ENCODE measurements at regions not wholly inside any gene's neighbourhood (a gene's known extent, or its start where the extent isn't known, plus 50 kb on each side); places are given as distances from the start of the nearest gene placed in this dataset.

- Histone ChIP-seq H3K9me3 (no peaks in the 10 kb centered on the region), H3K27me3 (no peaks in the 10 kb centered on the region), H3K27ac (no peak overlapping the region), H3K4me1 (ENCODE audit: insufficient read depth) (no peaks in the 10 kb centered on the region), H3K4me3 (no peak overlapping the region), H3K36me3 (no peaks in the 10 kb centered on the region)
- TF ChIP-seq EP300 (IDR thresholded peaks at IDR 0.05) (no peak), POLR2A (IDR thresholded peaks at IDR 0.05) (no peak), CTCF (IDR thresholded peaks at IDR 0.05) (no peak)
- WGBS, 3 donors, result 58 to 67% (median 63%) methylated on average over 2 of the region's 2 CpGs
- no peak for DNase-seq
- intact Hi-C loops (cut with DNase I), result no loop called here
Measured at GRCh38 chr15:81547521-81548132, 173.6 kb upstream of the TMC3 start.

- Histone ChIP-seq H3K4me3 (no peak overlapping the region), H3K27ac (no peak overlapping the region), H3K27me3 (no peaks in the 10 kb centered on the region), H3K9me3 (no peaks in the 10 kb centered on the region), H3K36me3 (no peaks in the 10 kb centered on the region), H3K4me1 (ENCODE audit: insufficient read depth) (no peaks in the 10 kb centered on the region)
- DNase-seq, result no peak
- 21 to 28% (median 25%) methylated on average over 2 of the region's 2 CpGs for WGBS, 3 donors
- no peak for TF ChIP-seq POLR2A (IDR thresholded peaks at IDR 0.05)
- no peak for TF ChIP-seq CTCF (IDR thresholded peaks at IDR 0.05)
- no peak for TF ChIP-seq EP300 (IDR thresholded peaks at IDR 0.05)
- intact Hi-C loops (cut with DNase I), result no loop called here
Measured at GRCh38 chr15:81544385-81544784, 170.4 kb upstream of the TMC3 start.

GRCh38 chr15:81540909-81541308 is 166.9 kb upstream of the TMC3 start:
- intact Hi-C loops (cut with DNase I), result no loop called here
- no peaks in the 10 kb centered on the region for H3K36me3 ChIP-seq
- H3K27me3 ChIP-seq, result no peaks in the 10 kb centered on the region
- no peak for TF ChIP-seq CTCF (IDR thresholded peaks at IDR 0.05)
- no peak for TF ChIP-seq POLR2A (IDR thresholded peaks at IDR 0.05)
- TF ChIP-seq EP300 (IDR thresholded peaks at IDR 0.05), result no peak
- no peak overlapping the region for H3K27ac ChIP-seq
- no peak for DNase-seq
- no peaks in the 10 kb centered on the region for H3K9me3 ChIP-seq
- H3K4me3 ChIP-seq, result no peak overlapping the region
- no peaks in the 10 kb centered on the region for H3K4me1 ChIP-seq (ENCODE audit: insufficient read depth)

- Histone ChIP-seq H3K27ac (no peak overlapping the region), H3K27me3 (no peaks in the 10 kb centered on the region), H3K4me1 (ENCODE audit: insufficient read depth) (no peaks in the 10 kb centered on the region), H3K9me3 (no peaks in the 10 kb centered on the region), H3K4me3 (no peak overlapping the region), H3K36me3 (no peaks in the 10 kb centered on the region)
- intact Hi-C loops (cut with DNase I), result loop anchor here in 1 of 4 donors (5.0 kb wide), 1 partner anchor 61 kb away; no protein-coding TSS in a partner anchor
- TF ChIP-seq EP300 (IDR thresholded peaks at IDR 0.05), result no peak
- no peak for TF ChIP-seq CTCF (IDR thresholded peaks at IDR 0.05)
- no peak for TF ChIP-seq POLR2A (IDR thresholded peaks at IDR 0.05)
- DNase-seq, result no peak
- WGBS, 3 donors, result 60 to 83% (median 74%) methylated on average over 6 of the region's 6 CpGs
Measured at GRCh38 chr15:81536356-81536755, 162.3 kb upstream of the TMC3 start.
